PC-9 (cell line): ENCODE measurements at regions not wholly inside any gene's neighbourhood (a gene's known extent, or its start where the extent isn't known, plus 50 kb on each side); places are given as distances from the start of the nearest gene placed in this dataset.

Source experiments
- BruUV-seq: library from RNA; stranded (reverse); fragments of 400-500 nt; replicated peaks from 2 replicates; lab custom pipeline; 2021; lab: Mats Ljungman, UMichigan
- CTCF ChIA-PET: fragments of 300-600 bp; sonication (Branson Sonifier 250); formaldehyde crosslinking; loops from one replicate; lab custom pipeline; 2022; ENCODE audit warnings: antibody characterized with exemption; lab: Charles Lee
- POLR2A ChIA-PET: fragments of 300-600 bp; sonication (Branson Sonifier 250); formaldehyde crosslinking; loops from one replicate; lab custom pipeline; 2022; ENCODE audit warnings: antibody characterized with exemption; ENCODE audit not compliant: unreplicated experiment; lab: Charles Lee
- DNase-seq, 2 experiments: peaks; one replicate each; pipeline versions ENCODE4 v3.0.0 to v3.0.0-alpha.2; 2015 to 2022; ENCODE audit warnings: mixed read lengths in 1 of 2
- H2AFZ ChIP-seq: fragments of 200-600 bp; sonication (generic); 2 replicates; pipeline ENCODE4 v1.8.1; 2017; ENCODE audit warnings: antibody characterized with exemption
- H3F3A ChIP-seq: fragments of 200-600 bp; sonication (generic); 2 replicates; pipeline ENCODE4 v1.8.1; 2017; ENCODE audit warnings: antibody characterized with exemption, mild to moderate bottlenecking, low read depth; ENCODE audit not compliant: insufficient read depth
- H3K27ac ChIP-seq: fragments of 200-600 bp; sonication (generic); 2 replicates; pipeline ENCODE4 v1.6.1; 2016; ENCODE audit warnings: mixed run types
- H3K27me3 ChIP-seq: fragments of 200-600 bp; sonication (generic); 2 replicates; pipeline ENCODE4 v1.6.1; 2016; ENCODE audit warnings: low read depth, mixed run types; ENCODE audit not compliant: insufficient read depth
- H3K36me3 ChIP-seq: fragments of 200-600 bp; sonication (generic); 2 replicates; pipeline ENCODE4 v1.6.1; 2016; ENCODE audit warnings: low read depth, mixed run types
- H3K4me1 ChIP-seq: fragments of 200-600 bp; sonication (generic); replicated peaks from 2 replicates; pipeline ENCODE4 v1.6.1; 2016; ENCODE audit warnings: mixed run types; ENCODE audit not compliant: insufficient read depth
- H3K4me2 ChIP-seq: fragments of 200-600 bp; sonication (generic); 2 replicates; pipeline ENCODE4 v1.6.1; 2017; ENCODE audit warnings: mixed run types
- H3K4me3 ChIP-seq: fragments of 200-600 bp; sonication (generic); 2 replicates; pipeline ENCODE4 v1.6.1; 2016; ENCODE audit warnings: mixed run types
- H3K79me2 ChIP-seq: fragments of 200-600 bp; sonication (generic); 2 replicates; pipeline ENCODE4 v1.6.1; 2017; ENCODE audit warnings: low read depth, mixed run types
- H3K9me2 ChIP-seq: fragments of 200-600 bp; sonication (generic); 2 replicates; pipeline ENCODE4 v1.8.1; 2017; ENCODE audit warnings: mild to moderate bottlenecking; ENCODE audit not compliant: insufficient read depth
- H3K9me3 ChIP-seq: fragments of 200-600 bp; sonication (generic); 2 replicates; pipeline ENCODE4 v1.8.1; 2016; ENCODE audit warnings: low read depth; ENCODE audit not compliant: insufficient read depth
- H4K20me1 ChIP-seq: fragments of 200-600 bp; sonication (generic); 2 replicates; pipeline ENCODE4 v1.8.1; 2017; ENCODE audit not compliant: insufficient read depth
- CTCF ChIP-seq: fragments of 200-600 bp; sonication (generic); conservative IDR thresholded peaks from 2 replicates; pipeline ENCODE4 v1.6.1; 2017; ENCODE audit warnings: mixed run types, antibody characterized with exemption, mild to moderate bottlenecking, moderate library complexity
- EZH2 ChIP-seq: fragments of 200-600 bp; sonication (generic); IDR thresholded peaks from 2 replicates; pipeline ENCODE4 v1.8.0; 2017; ENCODE audit warnings: antibody characterized with exemption, low read depth
- intact Hi-C: fragments of 100-400 bp; cut with micrococcal nuclease; formaldehyde crosslinking; loops from one replicate; pipeline ENCODE4 v1.10.0; 2022; ENCODE audit not compliant: unreplicated experiment

GRCh38 chr2:83115155-83115554 lies 1343.9 kb downstream of the SUCLG1 start:
- CTCF ChIA-PET: no interaction called here
- Histone ChIP-seq H3K79me2 (no peaks in the 10 kb centered on the region), H4K20me1 (no peaks in the 10 kb centered on the region), H3K9me2 (no peaks in the 10 kb centered on the region), H3K36me3 (no peaks in the 10 kb centered on the region), H3K4me2 (no peak overlapping the region), H3K9me3 (no peaks in the 10 kb centered on the region; the same call in 1 of the 2 replicates), H3F3A (no peaks in the 10 kb centered on the region), H2AFZ (no peak overlapping the region), H3K4me3 (no peak overlapping the region), H3K27me3 (no peaks in the 10 kb centered on the region), H3K27ac (no peak overlapping the region), H3K4me1 (no peaks in the 10 kb centered on the region)
- no peak for TF ChIP-seq EZH2
- TF ChIP-seq CTCF: no peak
- POLR2A ChIA-PET: no interaction called here
- intact Hi-C loops: no loop called here
- DNase-seq: no peak
- BruUV-seq: no TSS peak

GRCh38 chr2:83113953-83114352 lies 1345.1 kb downstream of the SUCLG1 start:
- Histone ChIP-seq H3K79me2 (no peaks in the 10 kb centered on the region), H3K9me3 (no peaks in the 10 kb centered on the region; the same call in 1 of the 2 replicates), H3K9me2 (no peaks in the 10 kb centered on the region), H3K4me2 (no peak overlapping the region), H3F3A (no peaks in the 10 kb centered on the region), H3K36me3 (no peaks in the 10 kb centered on the region), H3K27ac (no peak overlapping the region), H3K4me1 (no peaks in the 10 kb centered on the region), H3K27me3 (no peaks in the 10 kb centered on the region), H3K4me3 (no peak overlapping the region), H2AFZ (no peak overlapping the region), H4K20me1 (no peaks in the 10 kb centered on the region)
- TF ChIP-seq CTCF: no peak
- TF ChIP-seq EZH2: no peak
- BruUV-seq: no TSS peak
- POLR2A ChIA-PET: no interaction called here
- DNase-seq: no peak
- CTCF ChIA-PET: no interaction called here
- intact Hi-C loops: no loop called here

GRCh38 chr2:83112858-83113257 lies 1346.2 kb downstream of the SUCLG1 start:
- H3K9me3 ChIP-seq: no peaks in the 10 kb centered on the region; the same call in 1 of the 2 replicates
- no peaks in the 10 kb centered on the region for H4K20me1 ChIP-seq
- intact Hi-C loops: no loop called here
- no peak for TF ChIP-seq CTCF
- TF ChIP-seq EZH2: no peak
- H2AFZ ChIP-seq: no peak overlapping the region; the same call in 1 of the 2 replicates
- POLR2A ChIA-PET: no interaction called here
- DNase-seq: no peak
- 0 out of 2 replicates have a peak, but pooled peaks cover 3% of the 10 kb centered on the region for H3K9me2 ChIP-seq
- no peaks in the 10 kb centered on the region for H3K36me3 ChIP-seq
- no peaks in the 10 kb centered on the region for H3K79me2 ChIP-seq
- H3K4me1 ChIP-seq: no peaks in the 10 kb centered on the region
- H3K27ac ChIP-seq: no peak overlapping the region
- no TSS peak for BruUV-seq
- CTCF ChIA-PET: no interaction called here
- H3K4me2 ChIP-seq: no peak overlapping the region
- no peaks in the 10 kb centered on the region for H3F3A ChIP-seq
- no peak overlapping the region for H3K4me3 ChIP-seq
- no peaks in the 10 kb centered on the region for H3K27me3 ChIP-seq
